GM19023 (cell line): ENCODE measurements at regions not wholly inside any gene's neighbourhood (a gene's known extent, or its start where the extent isn't known, plus 50 kb on each side); places are given as distances from the start of the nearest gene placed in this dataset.

Source experiments
- ATAC-seq: cut with Tn5 transposase; IDR thresholded peaks from one replicate; pipeline ENCODE4 v1.9.1; 2021; ENCODE audit warnings: mild to moderate bottlenecking, moderate library complexity; ENCODE audit not compliant: unreplicated experiment

GRCh38 chr3:193870376-193871219 lies 265.4 kb upstream of the HES1 start:
- no peak for ATAC-seq

- ATAC-seq, result no peak
These were observed 264.8 kb upstream of the HES1 start for GRCh38 chr3:193871220-193871485.

- ATAC-seq, result peak; percentile 45
These were observed 263.6 kb upstream of the HES1 start for GRCh38 chr3:193872265-193872753.

- ATAC-seq, result no peak
These were observed 262.3 kb upstream of the HES1 start for GRCh38 chr3:193873426-193874201.

GRCh38 chr3:193874512-193874911 lies 261.4 kb upstream of the HES1 start:
- no peak for ATAC-seq

- ATAC-seq, result no peak
These were observed 260.9 kb upstream of the HES1 start for GRCh38 chr3:193874997-193875593.

- ATAC-seq, result no peak
These were observed 260.2 kb upstream of the HES1 start for GRCh38 chr3:193875601-193876321.

GRCh38 chr3:193879099-193879863 lies 256.7 kb upstream of the HES1 start:
- no peak for ATAC-seq

- no peak for ATAC-seq
These were observed 256.1 kb upstream of the HES1 start for GRCh38 chr3:193879864-193880242.

GRCh38 chr3:193882091-193882490 lies 253.9 kb upstream of the HES1 start:
- ATAC-seq, result no peak

GRCh38 chr3:193883551-193883950 lies 252.4 kb upstream of the HES1 start:
- ATAC-seq, result no peak

- no peak for ATAC-seq
These were observed 251.9 kb upstream of the HES1 start for GRCh38 chr3:193884027-193884426.

- no peak for ATAC-seq
These were observed 251.3 kb upstream of the HES1 start for GRCh38 chr3:193884652-193885051.

- ATAC-seq, result no peak
These were observed 250.1 kb upstream of the HES1 start for GRCh38 chr3:193885832-193886231.

GRCh38 chr3:193890016-193890897 lies 245.7 kb upstream of the HES1 start:
- ATAC-seq, result no peak

- ATAC-seq, result no peak
These were observed 241.7 kb upstream of the HES1 start for GRCh38 chr3:193894121-193894863.

- ATAC-seq, result no peak
These were observed 240.5 kb upstream of the HES1 start for GRCh38 chr3:193895409-193895808.

GRCh38 chr3:193896419-193896818 lies 239.5 kb upstream of the HES1 start:
- ATAC-seq, result no peak

GRCh38 chr3:193897288-193897687 lies 238.7 kb upstream of the HES1 start:
- ATAC-seq, result no peak
